Hindlimb muscle (tissue), 1 donor: ENCODE measurements at regions not wholly inside any gene's neighbourhood (a gene's known extent, or its start where the extent isn't known, plus 50 kb on each side); places are given as distances from the start of the nearest gene placed in this dataset.

Experiments
- DNase-seq: peaks from one replicate; pipeline ENCODE4 v3.0.0-alpha.2; 2013

GRCh38 chr22:35008213-35008612, 57.7 kb upstream of the ISX start:
- DNase-seq, result no peak

GRCh38 chr22:35010543-35010942, 55.4 kb upstream of the ISX start:
- DNase-seq, result no peak

DNA sequence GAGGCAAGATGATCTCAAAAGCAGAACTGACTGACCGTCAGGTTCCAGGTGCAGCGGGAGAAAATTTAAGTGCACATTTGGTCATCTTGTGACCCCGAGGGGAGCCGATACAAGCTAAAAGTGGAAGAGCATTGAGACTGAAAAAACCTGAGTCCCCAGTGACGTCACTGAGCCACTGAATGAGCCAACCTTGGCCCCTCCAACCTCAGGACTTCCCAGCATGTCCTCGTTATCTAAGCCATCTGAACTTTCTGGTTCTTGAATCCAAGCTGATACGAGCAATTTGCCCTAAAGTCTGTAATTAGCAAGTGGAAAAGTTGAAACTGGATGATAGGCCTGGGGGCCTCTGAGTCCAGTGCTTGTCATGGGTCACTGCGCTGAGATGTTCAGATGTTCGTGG, 51.1 kb upstream of the ISX start:
- no peak for DNase-seq
